ENCODE measurements at regions not wholly inside any gene's neighbourhood (a gene's known extent, or its start where the extent isn't known, plus 50 kb on each side); places are given as distances from the start of the nearest gene placed in this dataset.

- H3K9me1 ChIP-seq (ENCODE audit: control insufficient read depth, extremely low read depth, insufficient read depth, low read length), result no peaks in the 10 kb centered on the region
- H3K79me2 ChIP-seq (ENCODE audit: control insufficient read depth, insufficient read depth, low read length), result no peaks in the 10 kb centered on the region
- no peak for FAIRE-seq
- H3K27ac ChIP-seq (ENCODE audit: control insufficient read depth, insufficient read depth, low read length), result no peak overlapping the region
- DNase-seq (ENCODE audit: low read depth, low spot score), result no peak
- H3K9ac ChIP-seq (ENCODE audit: control insufficient read depth, extremely low read depth, insufficient read depth, low read length), result no peak overlapping the region
- no peak overlapping the region for H3K4me2 ChIP-seq (ENCODE audit: control insufficient read depth, extremely low read depth, insufficient read depth, low read depth, low read length)
- H3K4me1 ChIP-seq (ENCODE audit: control insufficient read depth, extremely low read depth, insufficient read depth, low read length), result no peaks in the 10 kb centered on the region
- dilution Hi-C loops (cut with MboI; ENCODE audit: extremely low pct_ligation_motif_present, low sequenced_read_pairs), result no loop called here
- no peak overlapping the region for H3K4me3 ChIP-seq (ENCODE audit: control insufficient read depth in 2 of 3, extremely low read depth in 1 of 3, insufficient read depth in 2 of 3, low read depth in 1 of 3, low read length in 3 of 3)
- H3K9me3 ChIP-seq (ENCODE audit: control insufficient read depth, low read depth, low read length), result no peaks in the 10 kb centered on the region
- H3K27me3 ChIP-seq (ENCODE audit: control insufficient read depth, extremely low read depth, insufficient read depth, low read length), result peaks cover 3% of the 10 kb centered on the region
- H4K20me1 ChIP-seq (ENCODE audit: control insufficient read depth, extremely low read depth, insufficient read depth, low read length), result no peaks in the 10 kb centered on the region
- TF ChIP-seq CTCF (optimal IDR thresholded peaks at IDR 0.05 in 1 of 3, IDR thresholded peaks at IDR 0.05 in 1 of 3, conservative IDR thresholded peaks at IDR 0.05 in 1 of 3; ENCODE audit: extremely low read depth in 1 of 3, insufficient read depth in 2 of 3, low read length in 3 of 3) (no peak), EZH2 (IDR thresholded peaks at IDR 0.05; ENCODE audit: low read length) (no peak)
- H3K36me3 ChIP-seq (ENCODE audit: control insufficient read depth in 2 of 2, extremely low read depth in 1 of 2, insufficient read depth in 2 of 2, low read length in 2 of 2), result no peaks in the 10 kb centered on the region
- no peak overlapping the region for H2AFZ ChIP-seq (ENCODE audit: control insufficient read depth, low read length)
Observed at GRCh38 chr14:21880918-21881317, 207.3 kb upstream of the OR4E1 start.

GRCh38 chr14:21875791-21876190 lies 202.2 kb upstream of the OR4E1 start:
- Histone ChIP-seq H3K27me3 (ENCODE audit: control insufficient read depth, extremely low read depth, insufficient read depth, low read length) (peaks cover under 1% of the 10 kb centered on the region), H3K36me3 (ENCODE audit: control insufficient read depth in 2 of 2, extremely low read depth in 1 of 2, insufficient read depth in 2 of 2, low read length in 2 of 2) (no peaks in the 10 kb centered on the region), H3K9me3 (ENCODE audit: control insufficient read depth, low read depth, low read length) (no peaks in the 10 kb centered on the region), H3K4me2 (ENCODE audit: control insufficient read depth, extremely low read depth, insufficient read depth, low read depth, low read length) (no peak overlapping the region), H3K4me1 (ENCODE audit: control insufficient read depth, extremely low read depth, insufficient read depth, low read length) (no peaks in the 10 kb centered on the region), H3K27ac (ENCODE audit: control insufficient read depth, insufficient read depth, low read length) (no peak overlapping the region), H3K9ac (ENCODE audit: control insufficient read depth, extremely low read depth, insufficient read depth, low read length) (no peak overlapping the region), H2AFZ (ENCODE audit: control insufficient read depth, low read length) (no peak overlapping the region), H3K4me3 (ENCODE audit: control insufficient read depth in 2 of 3, extremely low read depth in 1 of 3, insufficient read depth in 2 of 3, low read depth in 1 of 3, low read length in 3 of 3) (no peak overlapping the region), H3K79me2 (ENCODE audit: control insufficient read depth, insufficient read depth, low read length) (no peaks in the 10 kb centered on the region), H4K20me1 (ENCODE audit: control insufficient read depth, extremely low read depth, insufficient read depth, low read length) (no peaks in the 10 kb centered on the region), H3K9me1 (ENCODE audit: control insufficient read depth, extremely low read depth, insufficient read depth, low read length) (no peaks in the 10 kb centered on the region)
- no peak for TF ChIP-seq CTCF (optimal IDR thresholded peaks at IDR 0.05 in 1 of 3, IDR thresholded peaks at IDR 0.05 in 1 of 3, conservative IDR thresholded peaks at IDR 0.05 in 1 of 3; ENCODE audit: extremely low read depth in 1 of 3, insufficient read depth in 2 of 3, low read length in 3 of 3)
- no peak for TF ChIP-seq EZH2 (IDR thresholded peaks at IDR 0.05; ENCODE audit: low read length)
- dilution Hi-C loops (cut with MboI; ENCODE audit: extremely low pct_ligation_motif_present, low sequenced_read_pairs), result no loop called here
- FAIRE-seq (no peak), DNase-seq (ENCODE audit: low read depth, low spot score) (no peak)
